DND-41 (cell line): ENCODE measurements at regions not wholly inside any gene's neighbourhood (a gene's known extent, or its start where the extent isn't known, plus 50 kb on each side); places are given as distances from the start of the nearest gene placed in this dataset.

Source experiments
- CTCF ChIP-seq: IDR thresholded peaks from 2 replicates; pipeline ENCODE4 v1.5.1; 2012; ENCODE audit warnings: borderline replicate concordance, low read length, moderate library complexity, mild to moderate bottlenecking; ENCODE audit not compliant: poor library complexity, severe bottlenecking; ENCODE audit errors: extremely low read depth
- EZH2 ChIP-seq: IDR thresholded peaks from 3 replicates; pipeline ENCODE4 v1.6.1; 2012; ENCODE audit warnings: borderline replicate concordance, low read depth, mild to moderate bottlenecking, moderate library complexity, low read length, inconsistent platforms; ENCODE audit not compliant: severe bottlenecking

- TF ChIP-seq EZH2 (no peak), CTCF (no peak)
These were observed 1305.2 kb upstream of the PCDH9 start for GRCh38 chr13:68535329-68535728.
